Fibroblast of pulmonary artery (primary cell): ENCODE measurements at regions not wholly inside any gene's neighbourhood (a gene's known extent, or its start where the extent isn't known, plus 50 kb on each side); places are given as distances from the start of the nearest gene placed in this dataset.
"Not testable (repeated sequence)": the region's sequence is repeated elsewhere in the genome, so short reads cannot be mapped to it uniquely, and the experiment has no call there.

Experiments
- DNase-seq: peaks from one replicate; pipeline ENCODE4 v3.0.0-alpha.2; 2010; ENCODE audit warnings: low read depth
- H3K4me3 ChIP-seq: replicated peaks from 2 replicates; pipeline ENCODE4 v1.5.1; 2011; ENCODE audit warnings: low read depth, mild to moderate bottlenecking, control low read depth, low read length, moderate library complexity
- TF ChIP-seq, protein P1 (sequence below): IDR thresholded peaks from 2 replicates; pipeline ENCODE4 v1.5.1; 2011; ENCODE audit warnings: mild to moderate bottlenecking, control low read depth, low read length, inconsistent platforms; ENCODE audit errors: missing control alignments

GRCh38 chr6:121951918-121952379 lies 447.5 kb upstream of the HSF2 start:
- peak; percentile 58 for DNase-seq
- no peak overlapping the region for H3K4me3 ChIP-seq
- TF ChIP-seq, protein P1, sequence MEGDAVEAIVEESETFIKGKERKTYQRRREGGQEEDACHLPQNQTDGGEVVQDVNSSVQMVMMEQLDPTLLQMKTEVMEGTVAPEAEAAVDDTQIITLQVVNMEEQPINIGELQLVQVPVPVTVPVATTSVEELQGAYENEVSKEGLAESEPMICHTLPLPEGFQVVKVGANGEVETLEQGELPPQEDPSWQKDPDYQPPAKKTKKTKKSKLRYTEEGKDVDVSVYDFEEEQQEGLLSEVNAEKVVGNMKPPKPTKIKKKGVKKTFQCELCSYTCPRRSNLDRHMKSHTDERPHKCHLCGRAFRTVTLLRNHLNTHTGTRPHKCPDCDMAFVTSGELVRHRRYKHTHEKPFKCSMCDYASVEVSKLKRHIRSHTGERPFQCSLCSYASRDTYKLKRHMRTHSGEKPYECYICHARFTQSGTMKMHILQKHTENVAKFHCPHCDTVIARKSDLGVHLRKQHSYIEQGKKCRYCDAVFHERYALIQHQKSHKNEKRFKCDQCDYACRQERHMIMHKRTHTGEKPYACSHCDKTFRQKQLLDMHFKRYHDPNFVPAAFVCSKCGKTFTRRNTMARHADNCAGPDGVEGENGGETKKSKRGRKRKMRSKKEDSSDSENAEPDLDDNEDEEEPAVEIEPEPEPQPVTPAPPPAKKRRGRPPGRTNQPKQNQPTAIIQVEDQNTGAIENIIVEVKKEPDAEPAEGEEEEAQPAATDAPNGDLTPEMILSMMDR: no peak

DNA sequence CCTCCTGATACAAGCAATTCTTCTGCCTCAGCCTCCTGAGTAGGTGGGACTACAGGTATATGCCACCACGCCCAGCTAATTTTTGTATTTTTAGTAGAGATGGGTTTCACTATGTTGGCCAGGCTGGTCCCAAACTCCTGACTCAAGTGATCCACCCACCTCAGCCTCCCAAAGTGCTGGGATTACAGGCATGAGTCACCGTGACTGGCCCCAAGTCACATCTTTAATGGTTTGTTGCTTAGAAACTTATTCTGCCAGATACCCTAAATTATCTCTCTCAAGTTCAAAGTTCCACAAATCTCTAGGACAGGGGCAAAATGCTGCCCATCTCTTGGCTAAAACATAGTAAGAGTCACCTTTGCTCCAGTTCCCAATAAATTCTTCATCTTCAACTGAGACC lies 444.1 kb upstream of the HSF2 start:
- DNase-seq, H3K4me3 ChIP-seq: not testable (repeated sequence)

GRCh38 chr6:121956782-121957181 lies 442.7 kb upstream of the HSF2 start:
- DNase-seq: no peak
- TF ChIP-seq, protein P1: no peak

GRCh38 chr6:121959501-121959900 lies 440.0 kb upstream of the HSF2 start:
- no peak for DNase-seq
- TF ChIP-seq, protein P1: no peak
- H3K4me3 ChIP-seq: no peak overlapping the region

More at GRCh38 chr6:121956782-121957181, 442.7 kb upstream of the HSF2 start:
- no peak overlapping the region for H3K4me3 ChIP-seq

GRCh38 chr6:121961619-121962125 lies 437.8 kb upstream of the HSF2 start:
- TF ChIP-seq, protein P1: no peak
- H3K4me3 ChIP-seq: no peak overlapping the region
- DNase-seq: no peak

DNA sequence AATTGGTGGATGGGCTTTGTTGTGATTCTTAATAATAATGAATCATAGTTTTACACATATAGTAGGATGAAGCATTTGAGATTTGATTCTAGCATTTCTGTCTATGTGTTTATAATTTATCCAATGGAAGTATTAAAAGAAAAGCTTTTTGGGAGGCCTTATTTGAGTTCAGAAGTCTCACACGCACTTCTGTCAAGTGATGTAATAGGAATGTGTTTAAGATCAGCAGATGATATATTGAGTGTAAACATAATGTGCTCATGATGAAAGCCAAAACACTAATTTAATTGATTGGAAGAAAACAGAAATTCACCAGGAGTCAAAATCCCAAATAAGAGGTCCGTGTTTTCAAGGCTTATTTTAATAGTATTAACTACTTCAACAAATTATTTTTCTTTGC lies 435.6 kb upstream of the HSF2 start:
- no peak overlapping the region for H3K4me3 ChIP-seq
- no peak for DNase-seq
- TF ChIP-seq, protein P1: no peak

- no peak overlapping the region for H3K4me3 ChIP-seq
- TF ChIP-seq, protein P1: no peak
- DNase-seq: no peak
These were observed 433.7 kb upstream of the HSF2 start for GRCh38 chr6:121965739-121966138.
